ENCODE measurements at regions not wholly inside any gene's neighbourhood (a gene's known extent, or its start where the extent isn't known, plus 50 kb on each side); places are given as distances from the start of the nearest gene placed in this dataset.

- no peaks in the 10 kb centered on the region for H3K27me3 ChIP-seq (ENCODE audit: insufficient read depth, low read length)
- H3K9me3 Mint-ChIP-seq (ENCODE audit: unreplicated experiment), result peaks cover under 1% of the 10 kb centered on the region
- no peak overlapping the region for H3K4me3 ChIP-seq (ENCODE audit: insufficient read depth, low read depth, low read length)
- no peaks in the 10 kb centered on the region for H3K4me1 ChIP-seq (ENCODE audit: insufficient read depth, low read length)
- H3K79me2 ChIP-seq (ENCODE audit: insufficient read depth, low read length), result no peaks in the 10 kb centered on the region
- no peak overlapping the region for H3K4me2 ChIP-seq (ENCODE audit: low read length)
- no peak overlapping the region for H3K9ac ChIP-seq (ENCODE audit: low read length)
- no peaks in the 10 kb centered on the region for H3K36me3 ChIP-seq (ENCODE audit: insufficient read depth, low read length)
- H2AFZ ChIP-seq (ENCODE audit: low read depth, low read length), result no peak overlapping the region
- H3K27me3 Mint-ChIP-seq (ENCODE audit: low read depth, unreplicated experiment), result peaks cover under 1% of the 10 kb centered on the region
- H3K4me1 Mint-ChIP-seq (ENCODE audit: low read depth, unreplicated experiment), result no peaks in the 10 kb centered on the region
- H4K20me1 ChIP-seq (ENCODE audit: insufficient read depth, low read length), result no peaks in the 10 kb centered on the region
- H3K9me3 ChIP-seq (ENCODE audit: insufficient read depth, low read depth, low read length), result no peaks in the 10 kb centered on the region
- peaks cover 1% of the 10 kb centered on the region for H3K36me3 Mint-ChIP-seq (ENCODE audit: low read depth, unreplicated experiment)
- TF ChIP-seq CTCF (IDR thresholded peaks at IDR 0.05; ENCODE audit: insufficient read depth, low read depth, low read length) (no peak), EZH2 (IDR thresholded peaks at IDR 0.05; ENCODE audit: insufficient read depth, low read length) (no peak)
- DNase-seq (ENCODE audit: low read depth), result no peak
- FAIRE-seq, result no peak
- H3K27ac ChIP-seq (ENCODE audit: low read depth, low read length), result no peak overlapping the region
- H3K27ac Mint-ChIP-seq (ENCODE audit: unreplicated experiment), result no peak overlapping the region
- H3K4me3 Mint-ChIP-seq (ENCODE audit: unreplicated experiment), result no peak overlapping the region
Observed at GRCh38 chr20:23189854-23190253, 103.7 kb upstream of the CD93 start.

- no peaks in the 10 kb centered on the region for H4K20me1 ChIP-seq (ENCODE audit: insufficient read depth, low read length)
- H3K4me2 ChIP-seq (ENCODE audit: low read length), result no peak overlapping the region
- no peaks in the 10 kb centered on the region for H3K4me1 ChIP-seq (ENCODE audit: insufficient read depth, low read length)
- H3K27ac ChIP-seq (ENCODE audit: low read depth, low read length), result no peak overlapping the region
- DNase-seq (ENCODE audit: low read depth), result no peak
- no peak for FAIRE-seq
- H3K9me3 Mint-ChIP-seq (ENCODE audit: unreplicated experiment), result peaks cover 6% of the 10 kb centered on the region
- H3K27me3 Mint-ChIP-seq (ENCODE audit: low read depth, unreplicated experiment), result peaks cover 4% of the 10 kb centered on the region
- H3K4me1 Mint-ChIP-seq (ENCODE audit: low read depth, unreplicated experiment), result no peaks in the 10 kb centered on the region
- no peak overlapping the region for H3K4me3 ChIP-seq (ENCODE audit: insufficient read depth, low read depth, low read length)
- H3K9me3 ChIP-seq (ENCODE audit: insufficient read depth, low read depth, low read length), result no peaks in the 10 kb centered on the region
- H3K27ac Mint-ChIP-seq (ENCODE audit: unreplicated experiment), result no peak overlapping the region
- TF ChIP-seq CTCF (IDR thresholded peaks at IDR 0.05; ENCODE audit: insufficient read depth, low read depth, low read length), result no peak
- TF ChIP-seq EZH2 (IDR thresholded peaks at IDR 0.05; ENCODE audit: insufficient read depth, low read length), result no peak
- no peak overlapping the region for H2AFZ ChIP-seq (ENCODE audit: low read depth, low read length)
- peaks cover 1% of the 10 kb centered on the region for H3K36me3 Mint-ChIP-seq (ENCODE audit: low read depth, unreplicated experiment)
- no peak overlapping the region for H3K9ac ChIP-seq (ENCODE audit: low read length)
- no peak overlapping the region for H3K4me3 Mint-ChIP-seq (ENCODE audit: unreplicated experiment)
- H3K79me2 ChIP-seq (ENCODE audit: insufficient read depth, low read length), result no peaks in the 10 kb centered on the region
- no peaks in the 10 kb centered on the region for H3K27me3 ChIP-seq (ENCODE audit: insufficient read depth, low read length)
- H3K36me3 ChIP-seq (ENCODE audit: insufficient read depth, low read length), result no peaks in the 10 kb centered on the region
Observed at GRCh38 chr20:23189341-23189740, 103.2 kb upstream of the CD93 start.

- FAIRE-seq (no peak), DNase-seq (ENCODE audit: low read depth) (no peak)
- H2AFZ ChIP-seq (ENCODE audit: low read depth, low read length), result no peak overlapping the region
- H3K79me2 ChIP-seq (ENCODE audit: insufficient read depth, low read length), result no peaks in the 10 kb centered on the region
- H3K36me3 ChIP-seq (ENCODE audit: insufficient read depth, low read length), result no peaks in the 10 kb centered on the region
- Mint-ChIP-seq H3K4me1 (ENCODE audit: low read depth, unreplicated experiment) (no peaks in the 10 kb centered on the region), H3K9me3 (ENCODE audit: unreplicated experiment) (peaks cover 7% of the 10 kb centered on the region), H3K27me3 (ENCODE audit: low read depth, unreplicated experiment) (peaks cover 5% of the 10 kb centered on the region), H3K36me3 (ENCODE audit: low read depth, unreplicated experiment) (peaks cover 1% of the 10 kb centered on the region), H3K4me3 (ENCODE audit: unreplicated experiment) (no peak overlapping the region), H3K27ac (ENCODE audit: unreplicated experiment) (no peak overlapping the region)
- H3K9ac ChIP-seq (ENCODE audit: low read length), result no peak overlapping the region
- H3K27me3 ChIP-seq (ENCODE audit: insufficient read depth, low read length), result no peaks in the 10 kb centered on the region
- no peaks in the 10 kb centered on the region for H4K20me1 ChIP-seq (ENCODE audit: insufficient read depth, low read length)
- TF ChIP-seq EZH2 (IDR thresholded peaks at IDR 0.05; ENCODE audit: insufficient read depth, low read length) (no peak), CTCF (IDR thresholded peaks at IDR 0.05; ENCODE audit: insufficient read depth, low read depth, low read length) (no peak)
- H3K4me1 ChIP-seq (ENCODE audit: insufficient read depth, low read length), result no peaks in the 10 kb centered on the region
- no peak overlapping the region for H3K27ac ChIP-seq (ENCODE audit: low read depth, low read length)
- no peak overlapping the region for H3K4me2 ChIP-seq (ENCODE audit: low read length)
- no peaks in the 10 kb centered on the region for H3K9me3 ChIP-seq (ENCODE audit: insufficient read depth, low read depth, low read length)
- H3K4me3 ChIP-seq (ENCODE audit: insufficient read depth, low read depth, low read length), result no peak overlapping the region
Observed at GRCh38 chr20:23188377-23189169, 102.4 kb upstream of the CD93 start.
